H7 (cell line): ENCODE measurements at regions not wholly inside any gene's neighbourhood (a gene's known extent, or its start where the extent isn't known, plus 50 kb on each side); places are given as distances from the start of the nearest gene placed in this dataset.
"Not testable (repeated sequence)": the region's sequence is repeated elsewhere in the genome, so short reads cannot be mapped to it uniquely, and the experiment has no call there.

Experiments
- DNase-seq: peaks from one replicate; pipeline ENCODE4 v3.0.0; 2012
- H3K27me3 ChIP-seq: 2 replicates; pipeline ENCODE4 v1.6.0; 2011; ENCODE audit warnings: mild to moderate bottlenecking, low read length; ENCODE audit not compliant: control insufficient read depth, insufficient read depth
- H3K36me3 ChIP-seq: replicated peaks from 2 replicates; pipeline ENCODE4 v1.5.1; 2011; ENCODE audit warnings: low read length; ENCODE audit not compliant: control insufficient read depth, insufficient read depth
- H3K4me3 ChIP-seq: 2 replicates; pipeline ENCODE4 v1.5.1; 2011; ENCODE audit warnings: low read depth, mild to moderate bottlenecking, control low read depth, low read length, moderate library complexity; ENCODE audit not compliant: insufficient read depth

- peak; percentile 28 for DNase-seq
- not testable (repeated sequence) for H3K4me3 ChIP-seq, H3K36me3 ChIP-seq, H3K27me3 ChIP-seq
Measured at GRCh38 chr15:99796940-99797870, 64.0 kb upstream of the LYSMD4 start.

DNA sequence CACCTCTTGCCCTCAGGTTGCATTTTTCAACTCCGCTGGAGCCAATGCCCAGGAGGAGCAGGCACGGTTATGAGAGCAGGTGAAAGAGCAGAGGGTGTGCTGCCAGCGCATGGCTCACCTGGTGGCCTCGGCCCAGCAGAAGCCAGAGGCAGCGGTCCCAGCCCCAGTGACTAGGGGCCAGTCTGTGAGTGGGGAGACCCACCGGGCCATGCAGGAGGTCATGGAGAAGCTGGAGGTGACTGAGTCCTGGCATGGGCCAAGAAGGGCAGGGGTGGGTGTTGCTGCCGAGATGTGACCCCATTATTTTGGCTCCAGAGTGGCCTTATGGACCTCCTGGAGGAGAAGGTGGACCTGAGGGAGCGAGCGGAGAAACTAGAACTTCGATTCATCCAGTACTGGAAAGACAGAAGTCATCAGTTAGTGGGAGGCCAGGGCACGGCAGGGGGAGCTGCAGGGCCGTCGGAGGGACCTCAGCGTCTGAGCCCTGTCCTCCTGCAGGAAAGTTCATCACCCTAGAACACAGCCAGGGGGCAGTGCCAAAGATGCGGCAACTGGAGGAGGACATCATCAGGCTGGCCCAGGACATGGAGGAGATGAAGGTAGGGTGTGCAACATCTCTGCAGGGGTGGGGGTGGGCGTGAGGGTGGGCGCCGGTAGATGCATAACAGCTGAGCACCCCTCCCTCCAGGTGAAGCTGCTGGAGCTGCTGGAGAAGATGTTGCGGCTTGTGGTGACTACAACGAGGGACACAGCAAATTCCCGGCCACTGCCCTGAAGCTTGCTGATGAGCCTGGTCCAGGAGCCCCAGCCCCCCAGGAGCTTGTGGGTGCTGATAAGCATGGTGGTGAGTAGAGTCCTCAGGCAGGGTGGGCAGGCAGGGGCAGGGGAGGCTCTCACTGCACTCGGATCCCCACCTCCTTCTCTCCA, 58.9 kb upstream of the LYSMD4 start:
- peak; percentile 54 for DNase-seq
- not testable (repeated sequence) for H3K36me3 ChIP-seq, H3K27me3 ChIP-seq, H3K4me3 ChIP-seq

DNA sequence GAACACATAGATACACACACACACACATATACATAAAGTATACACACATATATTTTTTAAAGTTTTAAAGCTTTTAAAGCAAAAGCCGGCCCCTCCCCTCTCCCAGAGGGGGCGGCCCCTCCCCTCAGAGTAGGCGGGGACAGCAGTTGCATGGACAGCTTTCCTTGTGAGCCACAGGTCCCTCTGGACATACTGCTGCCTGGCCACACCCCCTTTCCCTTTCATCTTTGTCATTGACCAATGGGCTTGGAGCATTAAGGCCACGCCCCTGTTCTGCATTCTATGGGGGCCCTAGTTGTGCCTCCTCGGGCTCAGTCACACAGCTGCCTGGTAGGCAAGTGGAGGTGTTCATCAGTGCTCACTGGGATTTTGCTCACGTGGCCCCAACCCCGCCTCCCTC, 57.5 kb upstream of the LYSMD4 start:
- not testable (repeated sequence) for H3K4me3 ChIP-seq, H3K36me3 ChIP-seq, H3K27me3 ChIP-seq
- peak; percentile 63 for DNase-seq

GRCh38 chr15:99788156-99788555, 54.9 kb upstream of the LYSMD4 start:
- no peak overlapping the region for H3K4me3 ChIP-seq
- no peaks in the 10 kb centered on the region for H3K27me3 ChIP-seq
- no peak for DNase-seq
- H3K36me3 ChIP-seq: no peaks in the 10 kb centered on the region

- not testable (repeated sequence) for H3K27me3 ChIP-seq, H3K36me3 ChIP-seq, H3K4me3 ChIP-seq, DNase-seq
Measured at GRCh38 chr15:99784800-99785199, 51.6 kb upstream of the LYSMD4 start.

DNA sequence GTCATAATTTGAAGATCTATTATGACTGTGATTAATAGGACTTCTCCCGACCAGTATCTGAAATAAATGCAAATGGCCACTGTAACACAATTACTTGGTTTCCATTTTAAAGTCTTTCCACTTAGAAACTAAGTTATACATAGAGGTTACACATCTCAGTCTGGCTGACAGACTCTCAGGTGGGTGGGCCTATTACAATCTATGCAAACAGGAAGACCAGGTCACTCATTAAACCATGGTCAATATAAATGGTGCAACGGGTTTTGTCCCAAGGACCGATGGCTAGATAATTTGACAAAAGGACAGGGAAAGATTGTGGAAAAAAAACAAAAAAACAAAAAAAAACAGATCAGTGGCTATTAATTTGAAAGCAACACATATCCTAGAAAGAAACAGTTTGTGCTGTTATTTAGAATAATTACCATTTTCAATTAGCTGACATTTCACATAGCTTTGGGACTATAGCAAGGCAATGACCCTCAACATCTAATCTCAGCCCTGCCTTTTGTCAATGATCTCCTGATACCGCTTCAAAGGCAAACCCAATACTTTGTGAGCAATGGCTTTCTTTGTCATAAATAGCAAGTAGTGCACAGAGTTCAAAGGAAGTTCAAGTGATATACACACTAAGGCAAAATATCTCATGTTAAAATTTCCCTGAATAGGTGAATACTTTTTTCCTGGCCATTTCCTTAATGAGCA, 50.8 kb upstream of the LYSMD4 start:
- not testable (repeated sequence) for H3K36me3 ChIP-seq, DNase-seq, H3K27me3 ChIP-seq, H3K4me3 ChIP-seq
